A204.1 (cell line): ENCODE measurements at regions not wholly inside any gene's neighbourhood (a gene's known extent, or its start where the extent isn't known, plus 50 kb on each side); places are given as distances from the start of the nearest gene placed in this dataset.

Experiments used
- FAIRE-seq: peaks from 2 replicates; lab custom pipeline; 2012; peaks lifted over from hg19 to GRCh38; lab: Jason Lieb, UNC

GRCh38 chr15:69898243-69898642 is 199.5 kb downstream of the TLE3 start:
- FAIRE-seq = no peak

- FAIRE-seq = no peak
Observed at GRCh38 chr15:69902414-69903062, 195.2 kb downstream of the TLE3 start.

DNA sequence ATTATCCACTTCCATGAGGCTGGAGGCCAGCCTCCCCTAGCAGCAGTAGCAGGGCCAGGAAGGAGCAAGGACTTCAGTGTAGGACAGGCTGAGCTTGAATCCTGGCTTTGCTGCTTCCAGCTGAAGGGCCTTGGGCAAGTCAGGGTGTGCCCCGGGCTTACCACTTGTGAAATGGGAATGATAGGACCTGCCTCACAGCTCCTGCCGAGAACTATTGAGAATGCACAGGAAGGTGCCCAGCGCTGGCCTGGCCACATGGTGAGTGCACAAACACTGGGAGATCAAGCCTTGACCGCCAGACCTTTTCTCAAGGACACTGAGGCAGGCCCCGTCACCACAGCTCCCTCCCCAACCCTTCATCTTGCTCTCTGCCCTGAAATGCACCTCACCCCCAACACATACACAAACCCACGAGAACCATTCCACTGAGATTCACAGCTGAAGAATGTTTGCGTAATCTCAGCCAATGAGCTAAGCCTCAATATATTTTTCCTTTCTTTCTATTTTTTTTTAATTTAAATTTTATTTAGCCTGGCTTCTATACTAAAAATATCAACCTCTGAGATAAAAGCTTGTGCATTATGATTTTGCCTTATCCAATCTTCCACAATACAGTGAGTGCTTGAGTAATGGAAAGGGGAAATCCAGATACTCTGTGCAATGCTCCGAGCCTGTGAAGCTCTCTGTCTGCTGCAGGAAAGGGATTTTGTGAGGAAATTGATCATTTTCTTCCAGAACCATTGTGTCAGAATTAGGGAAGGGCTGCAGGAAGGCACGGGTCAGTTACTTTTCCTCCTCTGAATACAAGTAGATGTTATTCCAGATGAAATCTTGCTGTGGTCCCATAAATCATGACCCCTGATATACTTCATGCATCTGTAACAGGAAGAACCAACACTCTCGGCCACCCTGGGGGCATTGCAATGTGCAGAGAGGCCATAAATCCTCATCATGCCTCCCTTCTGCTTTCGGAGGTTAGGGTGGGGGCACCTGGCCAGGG is 193.9 kb downstream of the TLE3 start:
- FAIRE-seq = no peak

GRCh38 chr15:69906256-69907185 is 191.2 kb downstream of the TLE3 start:
- FAIRE-seq = no peak

GRCh38 chr15:69908060-69908459 is 189.7 kb downstream of the TLE3 start:
- no peak for FAIRE-seq

DNA sequence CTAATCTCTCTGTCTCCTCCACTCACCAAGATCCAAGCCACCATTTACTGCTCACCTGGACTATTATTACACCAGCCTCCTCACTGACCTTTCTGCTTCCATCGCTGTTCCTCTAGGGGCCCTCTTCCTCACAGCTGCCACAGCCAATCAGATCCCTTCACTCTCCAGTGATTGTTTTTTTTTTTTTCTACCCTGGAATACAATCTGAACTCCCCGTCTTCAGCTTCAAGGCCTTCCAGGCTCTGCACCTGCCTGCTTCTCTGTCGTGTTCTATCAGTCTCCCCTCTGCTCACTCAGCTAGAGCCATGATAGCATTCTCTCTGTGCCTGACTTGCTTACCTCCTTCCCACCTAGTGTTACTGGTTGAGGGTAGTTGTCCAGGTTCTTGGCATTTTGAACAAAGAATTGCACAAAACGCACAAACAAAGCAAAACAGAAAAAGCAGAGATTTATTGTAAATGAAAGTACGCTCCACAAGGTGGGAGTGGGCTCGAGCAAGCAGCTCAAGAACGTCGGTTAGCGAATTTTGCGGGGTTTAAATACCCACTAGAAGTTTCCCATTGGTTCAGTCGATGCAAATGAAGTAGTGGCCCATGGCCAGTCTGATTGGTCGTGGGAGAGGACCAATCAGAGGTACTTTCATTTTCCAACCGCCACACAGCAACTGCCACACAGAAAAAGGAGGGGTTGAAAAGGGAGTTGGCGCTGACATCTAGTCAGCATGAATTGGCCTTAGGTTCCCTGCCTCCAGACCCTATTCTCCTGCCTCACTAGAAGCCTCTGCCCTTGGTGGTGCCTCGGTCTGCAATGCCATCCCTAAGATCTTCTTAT is 188.9 kb downstream of the TLE3 start:
- FAIRE-seq = no peak

DNA sequence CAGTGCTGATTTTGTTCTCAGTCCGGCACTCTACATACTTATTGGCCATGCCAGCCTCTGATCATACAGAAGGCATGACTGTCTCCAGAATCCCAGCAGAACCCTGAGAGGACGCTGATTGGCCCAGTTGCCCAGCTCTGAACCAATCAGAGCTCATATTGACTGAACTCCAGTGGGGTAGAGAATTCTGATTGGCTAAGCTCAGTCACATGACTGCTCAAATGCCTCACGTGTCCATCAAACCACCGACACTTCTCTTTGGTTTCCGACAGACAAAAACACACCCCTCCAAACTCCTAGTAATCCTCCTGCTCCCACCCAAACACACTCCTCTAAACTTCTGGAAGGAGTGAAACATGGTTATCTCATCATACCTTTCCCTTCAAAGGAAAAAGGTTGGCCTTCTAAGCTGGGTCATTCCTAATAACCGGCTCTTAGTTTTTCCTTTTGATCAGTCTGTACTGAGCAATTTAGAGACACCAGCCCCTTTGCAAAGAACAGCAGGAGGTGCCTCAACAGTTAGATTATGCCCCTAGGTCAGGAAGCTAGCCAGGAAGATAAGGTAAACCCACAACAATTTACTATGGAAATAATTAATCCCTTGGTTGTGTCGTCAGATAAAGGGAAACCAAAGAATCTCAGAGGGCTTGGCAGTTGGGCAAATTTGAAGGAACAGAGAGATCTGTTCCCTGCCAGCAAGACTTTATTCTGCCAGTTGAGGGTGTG is 187.8 kb downstream of the TLE3 start:
- FAIRE-seq = no peak

DNA sequence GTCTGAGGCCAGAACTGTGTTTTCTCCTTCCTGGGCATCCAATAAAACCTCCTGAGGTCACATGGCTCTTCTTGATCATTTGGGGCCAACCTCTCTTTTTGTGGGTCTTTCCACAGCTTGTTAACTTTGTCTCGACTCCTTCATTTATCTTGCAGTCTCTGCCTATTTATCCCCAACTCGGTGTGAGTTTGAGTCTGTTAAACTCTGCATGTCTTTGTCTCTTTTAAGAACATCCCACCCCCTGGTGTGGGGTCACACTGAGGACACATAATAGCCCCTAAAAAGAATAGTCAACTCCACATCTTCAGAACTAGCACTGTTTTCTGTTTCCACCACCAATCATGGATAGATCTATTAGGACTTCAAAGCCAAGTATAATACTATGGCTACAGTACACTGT is 187.2 kb downstream of the TLE3 start:
- FAIRE-seq = no peak

- FAIRE-seq = no peak
Observed at GRCh38 chr15:69912116-69912515, 185.6 kb downstream of the TLE3 start.

DNA sequence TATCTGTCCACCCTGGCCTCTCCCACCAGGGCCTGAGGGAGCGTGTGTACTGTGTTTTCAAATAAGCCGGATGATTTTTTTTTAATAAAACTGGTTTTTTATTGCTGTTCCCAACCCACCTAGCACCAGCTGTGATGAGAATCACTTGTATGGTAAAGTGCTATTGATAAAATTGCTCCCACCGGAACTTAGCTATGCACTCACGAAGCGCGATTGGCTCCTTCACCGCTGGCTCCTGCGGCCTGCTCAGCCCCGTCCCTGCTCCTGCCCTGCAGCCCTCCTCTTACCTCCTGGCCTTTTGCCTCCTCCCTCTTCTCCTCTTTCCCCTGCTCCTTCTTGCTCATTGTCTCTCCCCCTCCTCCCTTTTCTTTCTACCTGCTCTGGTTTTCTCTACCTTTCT is 183.7 kb downstream of the TLE3 start:
- FAIRE-seq = no peak

DNA sequence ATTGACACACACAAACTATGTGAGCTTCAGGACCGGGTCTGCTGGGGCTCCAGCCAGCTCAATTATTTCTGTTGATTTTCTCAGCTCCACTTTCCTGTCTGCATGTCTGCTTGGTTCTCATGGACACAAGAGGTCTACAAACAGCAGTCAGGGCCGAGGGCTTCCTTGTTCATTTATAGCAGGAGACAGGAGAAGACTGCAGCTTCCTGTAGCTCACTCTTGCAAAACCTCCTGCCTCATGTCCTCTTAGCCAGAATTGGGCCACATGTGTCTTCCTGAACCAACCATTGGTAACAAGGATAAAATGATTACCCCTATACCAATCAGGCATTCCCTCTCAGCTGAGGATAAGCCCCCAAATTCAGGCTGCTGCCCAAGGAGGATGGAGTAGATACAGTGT is 182.8 kb downstream of the TLE3 start:
- no peak for FAIRE-seq

- FAIRE-seq = no peak
Observed at GRCh38 chr15:69916169-69916785, 181.4 kb downstream of the TLE3 start.

DNA sequence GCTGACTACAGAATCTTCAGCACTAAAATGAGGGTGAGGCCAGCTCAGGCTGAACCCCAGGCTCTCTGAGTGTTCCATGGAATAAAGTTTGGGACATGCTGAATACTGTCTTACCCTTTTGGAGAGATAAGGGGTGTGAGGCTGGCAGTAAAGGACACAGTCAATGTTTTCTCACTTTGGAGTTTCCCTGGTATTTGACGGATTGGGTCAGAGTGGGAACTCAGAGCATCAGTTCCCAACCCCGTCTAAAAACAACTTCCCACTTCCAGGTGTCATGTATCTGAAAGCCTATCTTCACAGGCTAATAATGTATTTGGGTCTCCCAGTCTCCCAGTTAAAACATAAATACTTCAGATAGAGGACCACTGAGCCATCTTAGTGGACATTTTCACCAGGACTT is 180.7 kb downstream of the TLE3 start:
- no peak for FAIRE-seq

- FAIRE-seq = no peak
Observed at GRCh38 chr15:69919816-69920215, 177.9 kb downstream of the TLE3 start.

DNA sequence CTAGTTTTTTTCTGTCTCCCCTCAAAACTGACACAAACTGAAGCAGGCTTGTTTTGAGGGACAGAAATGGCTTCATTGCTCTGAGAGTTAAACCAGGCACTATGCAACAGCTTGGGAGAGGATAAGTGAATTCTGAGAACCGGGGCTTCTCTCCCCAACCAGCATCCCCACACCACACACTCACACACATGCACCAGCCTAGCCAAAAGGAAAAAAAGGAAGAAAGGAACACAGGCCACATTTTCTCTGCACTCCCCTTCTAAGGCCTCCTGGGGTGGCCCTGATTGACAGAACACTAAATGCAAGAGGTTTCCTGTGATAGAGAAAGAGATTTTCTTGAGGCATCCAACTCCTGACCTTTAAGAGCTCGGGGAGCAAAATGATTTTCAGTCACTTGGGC is 177.5 kb downstream of the TLE3 start:
- no peak for FAIRE-seq

- FAIRE-seq = no peak
Observed at GRCh38 chr15:69921626-69922619, 175.8 kb downstream of the TLE3 start.

DNA sequence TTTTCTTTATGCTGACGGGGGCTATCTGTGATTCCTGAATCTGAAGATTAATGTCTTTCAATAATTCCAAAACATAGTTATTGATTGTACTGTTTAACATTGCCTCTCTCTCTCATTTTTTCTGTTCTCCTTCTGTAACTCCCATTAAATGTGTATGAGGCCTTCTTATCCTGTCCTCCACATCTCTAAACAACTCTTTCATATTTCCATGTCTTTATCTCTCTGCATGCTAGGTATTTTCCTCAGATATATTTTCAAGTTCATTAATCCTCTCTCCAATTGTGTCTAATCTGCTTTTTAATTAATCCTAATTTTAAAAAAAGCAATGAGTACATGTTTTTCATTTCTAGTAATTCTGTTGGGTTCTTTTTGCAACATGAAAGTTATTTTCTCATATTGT is 173.2 kb downstream of the TLE3 start:
- no peak for FAIRE-seq

DNA sequence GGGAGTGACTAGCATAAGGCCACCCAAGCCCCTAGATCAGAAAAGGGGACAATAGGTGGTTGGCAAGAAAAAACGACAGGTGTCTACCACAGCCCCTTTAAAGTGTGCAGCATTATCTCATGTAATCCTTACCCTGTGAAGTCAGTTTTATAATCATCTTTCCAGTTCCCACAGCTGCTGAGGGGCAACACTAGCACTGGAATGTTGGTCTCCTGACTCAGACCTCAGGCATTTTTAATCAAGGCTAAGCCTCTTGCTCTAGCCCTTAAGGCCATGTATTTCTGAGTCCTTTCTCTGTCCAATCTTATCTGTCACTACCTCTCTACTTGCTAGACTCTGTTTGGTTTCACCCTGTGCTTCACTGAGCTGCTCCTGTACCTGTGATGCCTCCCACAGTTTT is 171.7 kb downstream of the TLE3 start:
- no peak for FAIRE-seq

DNA sequence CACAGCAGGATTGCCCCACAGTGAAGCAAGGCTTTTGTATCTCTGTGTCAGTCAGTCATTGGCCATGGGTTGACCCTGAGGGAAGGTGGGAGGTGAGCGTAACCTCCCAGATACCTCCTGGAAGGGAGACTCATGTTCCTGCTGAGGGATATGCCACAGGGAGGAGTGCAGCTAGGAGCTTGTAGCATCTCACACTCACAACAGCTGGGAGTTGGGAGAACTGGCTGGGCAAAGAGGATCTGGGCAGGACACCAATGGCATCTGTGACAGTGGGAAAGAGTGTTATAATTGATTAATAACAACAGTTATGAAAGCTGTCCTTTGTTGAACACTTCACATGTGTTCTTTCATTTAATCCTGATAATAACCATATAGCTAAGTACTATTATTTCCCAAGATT is 171.0 kb downstream of the TLE3 start:
- no peak for FAIRE-seq
